Frontal cortex (tissue), 3 donors: ENCODE measurements at regions not wholly inside any gene's neighbourhood (a gene's known extent, or its start where the extent isn't known, plus 50 kb on each side); places are given as distances from the start of the nearest gene placed in this dataset.

Source experiments
- DNase-seq, 2 donors: peaks; one replicate each; pipeline ENCODE4 v3.0.0; 2012; ENCODE audit warnings: low spot score in 2 of 2
- FAIRE-seq: peaks from 2 replicates; lab custom pipeline; 2012; peaks lifted over from hg19 to GRCh38; lab: Jason Lieb, UNC
- donor health status: control.
- donor health status: control.
- donor health status: control.

DNA sequence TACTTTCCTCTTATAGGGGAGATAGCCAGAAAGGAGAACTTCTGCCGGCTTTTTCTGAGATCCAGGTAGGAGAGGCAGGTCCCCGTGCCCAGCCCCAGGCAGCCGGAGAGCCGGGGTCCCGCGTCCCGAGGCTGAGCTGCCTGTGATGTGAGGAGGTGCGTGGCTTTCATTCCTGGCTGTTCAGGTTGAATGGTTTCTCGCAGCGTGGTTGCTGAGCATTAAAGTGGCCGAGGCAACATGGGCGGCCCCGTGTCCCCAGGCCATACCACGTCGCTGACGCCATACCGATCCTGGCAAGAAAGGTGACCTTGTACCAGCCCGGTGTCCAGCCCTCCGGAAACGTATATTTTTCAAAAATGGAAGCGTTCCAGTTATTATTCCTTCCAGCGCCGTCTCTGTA lies 116.7 kb upstream of the MYL2 start:
- FAIRE-seq (no peak), DNase-seq (no peak)

DNA sequence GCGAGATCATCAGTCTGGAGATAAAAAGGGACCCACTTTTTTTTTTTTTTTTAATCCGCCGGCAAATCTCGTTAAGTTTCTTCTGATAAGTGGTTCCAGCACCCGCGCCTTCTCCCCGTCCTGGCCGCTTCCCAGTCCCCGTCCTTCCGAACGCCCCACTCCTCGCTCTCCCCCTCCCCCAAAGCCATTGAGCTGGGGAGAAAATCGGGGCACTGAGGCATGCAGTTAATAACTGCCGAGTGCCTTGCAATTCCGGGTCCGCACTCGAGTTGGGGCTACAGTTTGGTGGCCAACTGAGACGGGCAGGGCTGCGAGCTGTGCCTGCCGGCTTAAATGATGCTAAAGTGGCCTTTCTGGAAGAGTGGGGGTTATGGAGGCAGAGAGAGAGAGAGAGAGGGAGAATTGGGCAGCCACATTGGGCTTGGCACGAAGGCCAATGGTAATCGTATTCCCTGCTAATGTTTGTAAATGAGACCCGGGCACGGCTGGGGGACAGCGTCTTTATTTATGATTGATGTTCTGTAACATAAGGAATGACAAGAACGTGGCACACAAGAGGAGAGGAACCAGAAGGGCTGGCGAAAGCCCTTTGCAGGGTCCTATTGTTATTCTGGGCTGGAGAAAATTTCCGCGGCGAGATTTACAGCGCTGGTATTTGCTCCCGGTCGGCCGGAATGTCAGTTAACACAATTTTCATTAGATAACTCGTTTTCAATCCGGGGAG lies 115.4 kb upstream of the MYL2 start:
- no peak for DNase-seq
- no peak for FAIRE-seq

DNA sequence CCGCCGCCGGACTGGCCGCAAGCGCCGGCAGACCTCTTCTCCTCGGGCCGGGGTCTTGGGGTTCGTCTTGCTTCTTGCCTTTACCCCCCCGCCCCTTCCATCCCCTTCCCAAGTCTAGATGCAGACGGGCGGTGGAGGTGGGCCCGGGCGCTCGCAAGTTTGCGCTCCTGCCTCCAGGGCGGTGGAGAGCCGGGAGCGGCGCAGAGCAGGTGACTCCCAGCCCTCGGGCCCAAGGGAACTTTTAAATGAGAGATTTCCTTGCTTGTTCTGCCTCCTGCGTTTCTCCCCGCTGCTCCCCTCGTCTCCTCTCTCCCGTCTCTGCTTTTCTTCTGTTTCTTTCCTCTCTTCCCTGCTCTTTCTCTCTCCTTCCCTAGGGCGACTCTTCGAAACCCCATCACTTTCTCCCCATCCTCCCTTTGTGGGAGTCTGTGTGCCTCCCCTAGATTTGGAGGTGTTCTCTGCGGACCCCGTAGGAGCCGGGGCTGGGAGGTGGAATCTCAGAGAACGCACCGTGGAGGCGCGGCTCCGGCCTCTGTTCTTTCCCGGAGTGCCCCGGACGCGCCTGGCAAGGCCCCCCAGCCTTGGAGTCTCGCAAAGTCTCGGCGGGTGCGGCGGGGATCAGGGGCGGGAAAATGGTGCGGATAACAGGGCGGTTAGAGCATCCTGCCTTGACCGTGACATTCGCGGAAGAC lies 114.7 kb upstream of the MYL2 start:
- DNase-seq = no peak
- FAIRE-seq = no peak

- DNase-seq = no peak
- FAIRE-seq = no peak
These were observed 113.9 kb upstream of the MYL2 start, which contains the start of gene CUX2 for GRCh38 chr12:111034083-111034885. TSS of gene CUX2 (plus strand) at chr12:111034165.

GRCh38 chr12:111033281-111034082 lies 113.1 kb upstream of the MYL2 start:
- FAIRE-seq (no peak), DNase-seq (no peak)

GRCh38 chr12:111032591-111032919 lies 112.2 kb upstream of the MYL2 start:
- FAIRE-seq = no peak
- DNase-seq = no peak

DNA sequence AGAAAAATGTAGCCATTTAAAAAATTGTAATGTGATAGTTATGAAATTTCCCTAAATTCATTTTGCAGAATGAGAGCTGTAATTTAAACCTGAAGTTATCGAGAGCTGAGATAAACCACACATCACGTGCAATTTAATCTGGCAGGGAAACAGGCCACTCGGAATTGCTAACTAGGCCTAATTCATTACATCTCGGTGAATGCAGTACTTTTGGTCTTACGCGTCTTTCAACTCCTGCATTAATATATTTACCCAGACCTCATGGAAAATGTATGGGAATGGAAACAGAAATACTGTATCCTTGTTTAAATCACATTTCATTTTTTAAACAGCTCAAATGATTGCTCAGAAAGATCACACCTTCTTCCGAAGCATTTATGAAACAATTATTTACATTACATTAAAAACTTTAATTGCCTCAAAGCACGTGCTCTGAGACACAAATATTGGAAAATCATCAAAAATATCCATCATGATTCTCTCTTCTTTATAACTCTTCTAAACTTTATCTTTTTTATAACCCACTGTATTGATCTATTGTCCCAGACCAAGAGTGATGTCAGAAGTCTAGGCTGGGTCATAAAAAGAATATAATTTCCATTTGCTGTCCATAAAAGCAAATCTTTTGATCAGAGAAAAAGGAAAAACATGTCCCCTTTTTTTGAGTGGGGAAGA lies 111.7 kb upstream of the MYL2 start:
- DNase-seq = no peak
- FAIRE-seq = no peak

DNA sequence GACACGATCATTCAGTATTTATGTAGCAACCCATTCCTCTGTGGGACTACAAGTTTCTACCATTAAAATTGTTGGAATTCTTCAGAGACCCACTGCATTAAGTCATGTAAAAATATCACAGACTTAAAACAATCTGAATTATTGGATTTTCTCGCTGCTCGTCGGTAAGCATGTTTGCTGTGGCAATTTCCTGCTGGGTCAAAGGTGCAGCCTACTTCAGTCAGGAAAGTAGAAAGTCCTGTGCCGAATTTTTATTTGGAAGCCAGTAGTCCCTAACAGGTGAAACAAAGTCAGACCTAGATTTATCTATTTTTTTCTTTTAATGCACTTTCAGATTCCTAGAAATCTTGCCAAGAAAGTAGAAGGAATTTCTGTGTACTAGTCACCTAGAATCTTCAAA lies 110.4 kb upstream of the MYL2 start:
- FAIRE-seq (no peak), DNase-seq (no peak)

GRCh38 chr12:111029732-111030131 lies 109.4 kb upstream of the MYL2 start:
- DNase-seq = no peak
- no peak for FAIRE-seq

GRCh38 chr12:111029305-111029704 lies 108.9 kb upstream of the MYL2 start:
- FAIRE-seq (no peak), DNase-seq (no peak)

GRCh38 chr12:111028830-111029229 lies 108.5 kb upstream of the MYL2 start:
- no peak for DNase-seq
- FAIRE-seq = no peak

DNA sequence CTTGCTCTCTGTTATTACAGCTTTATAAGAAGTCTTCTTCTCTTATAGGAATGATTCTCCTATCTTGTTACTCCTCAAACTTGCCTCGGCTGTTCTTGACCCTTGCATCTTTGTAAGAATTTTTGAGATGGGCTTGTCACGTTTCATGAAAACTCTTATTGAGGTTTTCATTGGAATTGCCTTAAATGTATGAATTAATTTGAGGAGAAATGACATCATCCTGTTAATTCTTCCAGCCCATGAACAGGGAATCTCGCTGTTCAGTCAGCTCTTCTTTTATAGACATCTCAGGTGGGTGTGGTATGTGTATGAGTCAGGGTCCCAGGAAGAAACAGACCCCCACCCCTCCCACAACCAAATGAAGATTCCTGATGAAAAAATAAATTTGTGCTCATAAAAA lies 107.1 kb upstream of the MYL2 start:
- FAIRE-seq = no peak

DNA sequence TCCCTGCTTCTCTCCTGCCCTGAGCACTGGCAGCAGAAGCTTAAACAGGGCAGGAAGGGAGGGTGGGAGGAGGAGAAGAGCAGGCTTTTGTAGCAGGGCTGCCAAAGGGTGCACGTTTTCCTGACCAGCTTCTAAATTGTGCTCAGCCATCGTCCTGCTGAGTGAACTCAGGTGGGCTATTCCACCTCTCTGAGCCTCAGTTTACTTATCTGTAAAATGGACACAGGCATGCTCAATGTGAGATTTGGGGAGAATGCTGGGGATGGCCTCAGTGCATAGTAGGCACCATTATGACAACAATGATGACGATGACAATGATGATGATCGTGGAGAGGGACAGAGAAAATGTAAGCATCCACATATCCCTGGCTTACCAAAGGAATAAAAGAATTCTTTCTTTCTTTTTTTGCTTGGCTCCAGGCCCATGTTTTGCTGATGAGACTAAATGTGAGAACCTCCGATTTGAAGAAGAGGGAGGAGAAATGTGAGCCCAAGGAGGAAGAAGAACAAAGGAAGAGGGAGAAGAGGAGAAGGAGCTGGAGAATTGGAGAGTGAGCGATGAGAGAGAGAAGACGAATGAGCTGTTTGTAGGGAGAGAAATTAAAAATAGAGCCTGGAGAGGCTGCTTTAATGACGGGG lies 105.5 kb upstream of the MYL2 start:
- FAIRE-seq = no peak
- no peak for DNase-seq

More for the DNA sequence above, 107.1 kb upstream of the MYL2 start:
- no peak for DNase-seq

DNA sequence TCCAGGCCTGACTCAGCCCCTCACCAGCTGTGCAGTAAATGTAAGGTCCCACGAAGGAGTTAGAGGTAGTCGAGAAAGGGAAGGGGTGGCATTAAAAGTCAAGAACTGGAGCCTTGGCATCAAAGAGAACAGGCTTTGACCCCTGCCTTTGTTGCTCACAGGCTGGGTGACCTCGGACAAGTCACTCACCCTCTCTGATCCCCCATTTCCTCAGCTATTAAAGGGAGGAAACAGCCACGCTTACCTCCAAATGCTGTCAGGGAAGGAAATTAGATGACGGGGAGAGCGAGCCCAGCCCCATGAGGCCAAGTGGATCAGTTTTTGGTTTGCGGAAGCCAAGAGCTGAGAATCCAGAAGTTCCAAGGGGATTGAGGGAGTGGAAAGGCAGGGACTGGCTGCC lies 104.9 kb upstream of the MYL2 start:
- FAIRE-seq (no peak), DNase-seq (no peak)

- DNase-seq = no peak
- no peak for FAIRE-seq
These were observed 103.9 kb upstream of the MYL2 start for GRCh38 chr12:111024205-111024801.

DNA sequence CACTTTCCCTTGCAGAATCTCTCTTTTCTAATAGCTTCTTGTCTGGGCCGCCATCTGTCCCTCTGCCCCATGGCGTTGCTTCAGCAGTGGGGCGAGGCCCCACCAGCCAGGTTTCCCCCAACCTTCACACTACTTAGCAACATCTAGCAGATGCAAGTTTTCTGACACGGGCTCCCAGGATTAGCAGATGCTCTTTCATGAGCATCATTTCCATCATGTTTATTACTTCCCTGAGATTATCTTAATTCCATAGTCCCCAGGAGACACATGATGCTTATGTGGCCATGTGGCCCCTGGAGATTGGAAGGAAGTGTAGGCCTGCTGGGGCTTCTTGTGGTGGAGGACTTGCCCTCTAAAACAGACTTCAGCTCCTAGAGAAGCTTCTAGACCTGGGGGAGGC lies 102.0 kb upstream of the MYL2 start:
- FAIRE-seq = no peak
- DNase-seq = no peak

DNA sequence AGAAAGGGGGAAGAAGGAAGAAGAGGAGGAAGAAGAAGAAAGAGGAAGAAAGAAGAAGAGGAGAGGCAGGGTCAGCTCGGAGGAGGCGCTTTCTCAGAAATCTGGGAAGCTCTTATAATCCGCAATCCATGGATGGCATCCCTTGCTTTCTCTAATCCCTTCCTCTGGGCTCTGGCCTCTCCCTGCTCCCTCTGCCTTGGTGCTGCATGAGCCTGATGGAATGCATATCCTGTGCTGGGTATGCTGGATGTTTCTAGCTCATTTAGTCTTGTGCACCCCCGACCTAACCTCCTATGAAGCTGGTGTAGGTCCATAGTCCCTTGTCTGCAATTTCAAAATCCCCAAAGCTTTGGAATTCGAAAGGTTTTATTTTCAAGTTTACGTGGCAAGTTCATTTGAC lies 94.2 kb upstream of the MYL2 start:
- FAIRE-seq = no peak
- DNase-seq = no peak

GRCh38 chr12:111012918-111013317 lies 92.5 kb upstream of the MYL2 start:
- DNase-seq (no peak), FAIRE-seq (no peak)
